ENCODE measurements at regions not wholly inside any gene's neighbourhood (a gene's known extent, or its start where the extent isn't known, plus 50 kb on each side); places are given as distances from the start of the nearest gene placed in this dataset.

DNA sequence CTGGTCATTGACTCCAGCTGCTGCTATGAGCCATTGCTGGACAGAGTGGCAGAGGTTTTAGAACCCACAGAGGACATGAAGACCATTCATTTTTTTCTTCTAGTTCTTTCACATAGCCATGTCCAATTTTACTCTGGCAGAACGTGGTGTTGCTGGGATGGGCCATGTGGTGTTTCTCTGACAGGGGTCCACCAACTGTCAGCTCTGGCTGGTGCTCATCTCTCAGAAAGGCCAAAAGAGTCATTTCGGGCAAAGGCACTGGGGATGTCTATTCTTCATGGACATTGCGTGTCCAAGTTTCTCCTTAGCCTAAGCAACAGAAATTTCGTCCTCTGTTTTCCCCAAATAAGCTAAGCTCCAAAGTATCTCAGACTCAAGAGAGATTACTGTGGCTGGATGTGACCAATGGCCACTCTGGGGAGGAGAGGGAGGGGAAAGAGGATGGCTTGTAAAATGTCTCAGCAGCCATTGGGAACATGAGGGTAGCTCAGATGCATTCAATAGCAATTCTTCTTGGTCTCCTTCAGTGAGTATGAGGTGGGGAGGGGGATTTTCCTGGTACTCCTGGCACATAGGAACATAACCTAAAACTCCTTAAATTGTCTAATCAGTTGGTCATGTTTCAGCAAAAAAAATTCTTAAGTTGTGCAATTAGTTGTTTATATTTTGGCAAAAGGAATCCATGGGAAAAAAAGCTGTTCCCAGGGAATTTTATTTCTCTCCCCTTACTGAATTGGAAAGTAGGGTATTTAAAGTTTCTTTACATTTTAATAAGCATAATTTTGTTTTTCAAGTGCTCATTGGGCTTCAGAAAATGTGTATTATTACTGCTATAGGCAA, 131.6 kb upstream of the MITF start:
- DNase-seq (ENCODE audit: low read depth), result no peak
- TF ChIP-seq, protein P1, sequence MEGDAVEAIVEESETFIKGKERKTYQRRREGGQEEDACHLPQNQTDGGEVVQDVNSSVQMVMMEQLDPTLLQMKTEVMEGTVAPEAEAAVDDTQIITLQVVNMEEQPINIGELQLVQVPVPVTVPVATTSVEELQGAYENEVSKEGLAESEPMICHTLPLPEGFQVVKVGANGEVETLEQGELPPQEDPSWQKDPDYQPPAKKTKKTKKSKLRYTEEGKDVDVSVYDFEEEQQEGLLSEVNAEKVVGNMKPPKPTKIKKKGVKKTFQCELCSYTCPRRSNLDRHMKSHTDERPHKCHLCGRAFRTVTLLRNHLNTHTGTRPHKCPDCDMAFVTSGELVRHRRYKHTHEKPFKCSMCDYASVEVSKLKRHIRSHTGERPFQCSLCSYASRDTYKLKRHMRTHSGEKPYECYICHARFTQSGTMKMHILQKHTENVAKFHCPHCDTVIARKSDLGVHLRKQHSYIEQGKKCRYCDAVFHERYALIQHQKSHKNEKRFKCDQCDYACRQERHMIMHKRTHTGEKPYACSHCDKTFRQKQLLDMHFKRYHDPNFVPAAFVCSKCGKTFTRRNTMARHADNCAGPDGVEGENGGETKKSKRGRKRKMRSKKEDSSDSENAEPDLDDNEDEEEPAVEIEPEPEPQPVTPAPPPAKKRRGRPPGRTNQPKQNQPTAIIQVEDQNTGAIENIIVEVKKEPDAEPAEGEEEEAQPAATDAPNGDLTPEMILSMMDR (IDR thresholded peaks at IDR 0.05; ENCODE audit: low read depth, low read length, missing control alignments), result no peak
- no peak overlapping the region for H3K4me3 ChIP-seq (ENCODE audit: low read depth, low read length)

DNA sequence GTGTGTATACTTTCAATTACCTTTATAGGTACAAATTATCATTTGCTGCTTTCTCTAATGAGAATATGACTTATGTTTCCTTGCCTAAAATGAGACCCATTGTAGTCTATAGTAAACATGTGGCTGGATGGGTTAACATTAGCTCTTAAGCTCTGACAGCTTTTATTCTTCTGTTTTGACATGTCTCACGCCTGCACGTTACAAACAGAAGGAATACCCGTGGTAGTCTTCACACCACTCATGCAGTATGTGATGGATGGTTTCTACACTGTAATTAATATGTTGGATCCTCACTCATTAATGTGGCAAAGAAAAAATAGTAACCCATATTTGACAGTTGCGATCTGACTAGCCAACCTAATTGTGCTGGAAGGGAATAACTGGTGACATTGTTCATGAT, 133.4 kb upstream of the MITF start:
- TF ChIP-seq, protein P1 (IDR thresholded peaks at IDR 0.05; ENCODE audit: low read depth, low read length, missing control alignments), result no peak
- no peak for DNase-seq (ENCODE audit: low read depth)
- no peak overlapping the region for H3K4me3 ChIP-seq (ENCODE audit: low read depth, low read length)

DNA sequence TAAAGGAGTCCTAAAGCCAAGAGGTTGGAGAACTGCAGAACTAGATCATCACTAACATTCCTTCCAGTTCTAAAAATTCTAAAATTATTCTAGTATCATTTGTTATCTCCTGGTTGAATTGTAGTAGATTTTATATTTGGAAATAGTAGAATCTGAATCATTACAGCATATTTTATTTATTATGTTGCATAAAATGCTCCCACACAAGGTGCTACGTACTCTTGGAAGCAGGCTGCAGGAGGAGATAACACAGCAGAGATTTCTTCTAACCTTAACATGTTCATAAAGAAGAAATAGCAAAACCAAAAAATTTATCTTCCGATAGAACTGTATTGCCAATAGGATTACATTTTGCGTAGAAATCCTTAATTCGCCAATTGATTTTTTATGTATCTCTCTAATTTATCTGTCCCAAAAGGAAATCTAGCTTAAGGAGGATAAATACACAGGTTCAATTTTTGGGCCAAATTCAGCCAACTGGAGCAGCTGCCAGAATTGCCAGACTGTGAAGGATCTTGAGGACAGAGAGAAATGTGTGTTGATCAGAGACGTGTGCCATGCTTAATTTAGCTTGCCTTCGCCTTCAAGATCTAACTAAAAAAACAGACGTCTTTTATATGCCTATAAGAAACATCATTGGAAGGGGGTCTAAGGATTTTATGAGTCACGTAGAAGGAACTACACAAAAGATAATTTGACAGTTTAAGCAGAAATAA, 134.4 kb upstream of the MITF start:
- H3K4me3 ChIP-seq (ENCODE audit: low read depth, low read length), result no peak overlapping the region
- DNase-seq (ENCODE audit: low read depth), result no peak
- TF ChIP-seq, protein P1 (IDR thresholded peaks at IDR 0.05; ENCODE audit: low read depth, low read length, missing control alignments), result no peak

DNA sequence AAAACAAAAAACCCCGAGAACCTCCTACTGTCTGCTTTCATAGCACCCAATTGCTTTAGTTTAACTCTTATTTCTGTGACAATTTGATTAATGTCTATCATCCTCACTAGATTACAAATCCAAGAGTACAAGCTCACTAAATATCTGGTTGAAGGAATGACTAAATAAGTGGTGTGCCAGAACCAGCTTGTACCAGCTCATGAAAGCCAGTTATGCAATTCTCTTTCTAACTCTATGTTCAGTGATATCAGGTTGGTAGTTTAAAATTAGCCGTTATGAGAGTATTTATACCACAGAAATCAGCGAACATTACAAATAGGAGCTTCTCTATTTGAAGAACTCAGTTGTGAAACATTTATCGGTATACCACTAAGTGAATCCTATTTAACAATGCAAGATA, 137.2 kb upstream of the MITF start:
- no peak for DNase-seq (ENCODE audit: low read depth)
- TF ChIP-seq, protein P1 (IDR thresholded peaks at IDR 0.05; ENCODE audit: low read depth, low read length, missing control alignments), result no peak
- no peak overlapping the region for H3K4me3 ChIP-seq (ENCODE audit: low read depth, low read length)

DNA sequence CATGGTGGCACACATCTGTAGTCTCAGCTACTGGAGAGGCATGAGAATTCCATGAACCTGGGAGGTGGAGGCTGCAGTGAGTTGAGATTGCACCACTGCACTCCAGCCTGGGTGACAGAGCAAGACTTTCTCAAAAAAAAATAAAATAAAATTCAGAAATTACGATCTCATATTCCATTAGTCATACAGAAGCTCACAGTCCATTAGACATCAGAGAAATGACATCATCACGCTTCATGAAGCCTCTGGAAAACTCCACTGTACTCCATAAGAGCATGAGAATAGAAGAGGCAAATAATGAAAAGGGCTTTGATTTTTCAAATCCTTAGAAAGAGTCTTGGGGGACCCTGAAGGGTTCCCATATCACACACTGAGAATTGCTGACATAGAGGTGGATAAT, 145.0 kb upstream of the MITF start:
- TF ChIP-seq, protein P1 (IDR thresholded peaks at IDR 0.05; ENCODE audit: low read depth, low read length, missing control alignments), result no peak
- H3K4me3 ChIP-seq (ENCODE audit: low read depth, low read length), result no peak overlapping the region
- no peak for DNase-seq (ENCODE audit: low read depth)

DNA sequence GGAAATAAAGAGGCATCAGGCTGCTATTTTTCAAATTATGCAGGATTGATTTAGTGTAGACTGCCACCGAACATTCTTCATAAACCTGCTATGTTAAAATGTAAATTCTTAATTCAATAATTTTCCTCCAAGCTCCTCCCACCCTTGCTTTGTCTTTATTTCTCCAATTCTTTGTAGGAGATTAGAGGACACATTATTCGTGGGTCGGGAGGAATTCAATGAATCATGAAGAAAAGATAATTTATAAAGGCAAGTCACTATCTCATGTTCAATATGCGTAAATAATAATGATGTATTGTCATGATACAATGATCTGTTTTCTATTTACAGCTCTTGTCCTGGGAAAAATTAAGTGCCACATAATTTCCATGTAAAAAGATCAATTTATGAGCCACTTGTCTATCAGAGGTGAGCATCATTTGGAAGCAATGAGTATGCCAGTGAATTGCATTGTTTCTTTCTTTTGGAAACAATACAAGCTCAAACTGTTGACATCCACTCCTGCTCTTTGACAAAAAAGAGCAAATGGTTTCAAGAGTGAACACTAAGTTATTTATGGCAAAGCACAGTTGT, 148.0 kb upstream of the MITF start:
- TF ChIP-seq, protein P1 (IDR thresholded peaks at IDR 0.05; ENCODE audit: low read depth, low read length, missing control alignments), result no peak
- H3K4me3 ChIP-seq (ENCODE audit: low read depth, low read length), result no peak overlapping the region
- DNase-seq (ENCODE audit: low read depth), result no peak

All from GM12864 (cell line).